ENCODE measurements at regions not wholly inside any gene's neighbourhood (a gene's known extent, or its start where the extent isn't known, plus 50 kb on each side); places are given as distances from the start of the nearest gene placed in this dataset.

DNA sequence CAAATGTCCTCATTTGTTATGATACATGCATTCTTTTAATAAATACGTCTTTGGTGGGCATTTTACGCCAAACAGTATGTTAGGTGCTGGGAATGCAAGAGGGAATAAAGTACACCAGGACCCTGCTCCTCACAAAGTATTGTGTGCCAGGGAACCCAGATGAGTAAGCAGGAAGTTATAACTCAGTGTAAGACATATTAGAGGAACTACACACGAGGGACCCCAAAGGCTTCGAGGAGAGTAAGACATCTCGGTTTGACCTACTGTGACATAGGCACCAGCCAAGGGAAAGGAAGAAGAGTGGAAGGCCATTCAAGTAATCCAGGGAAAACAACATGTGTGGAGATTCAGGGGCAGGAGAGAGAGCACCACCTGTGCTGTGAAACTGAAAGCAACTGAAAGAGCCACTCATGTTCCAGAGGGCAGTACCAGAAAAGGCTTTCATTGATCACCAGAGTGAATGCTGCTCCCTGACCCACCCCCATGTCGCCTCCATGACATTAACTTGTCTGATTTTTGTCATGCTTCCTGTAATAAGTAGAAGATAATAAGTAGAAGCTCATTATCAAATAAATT lies 542.5 kb upstream of the PKN2 start:
- no peak for DNase-seq (ENCODE audit: low read depth)
- H3K4me3 ChIP-seq (ENCODE audit: low read depth, low read length) = peak overlapping the region; percentile 20
- TF ChIP-seq, protein P1, sequence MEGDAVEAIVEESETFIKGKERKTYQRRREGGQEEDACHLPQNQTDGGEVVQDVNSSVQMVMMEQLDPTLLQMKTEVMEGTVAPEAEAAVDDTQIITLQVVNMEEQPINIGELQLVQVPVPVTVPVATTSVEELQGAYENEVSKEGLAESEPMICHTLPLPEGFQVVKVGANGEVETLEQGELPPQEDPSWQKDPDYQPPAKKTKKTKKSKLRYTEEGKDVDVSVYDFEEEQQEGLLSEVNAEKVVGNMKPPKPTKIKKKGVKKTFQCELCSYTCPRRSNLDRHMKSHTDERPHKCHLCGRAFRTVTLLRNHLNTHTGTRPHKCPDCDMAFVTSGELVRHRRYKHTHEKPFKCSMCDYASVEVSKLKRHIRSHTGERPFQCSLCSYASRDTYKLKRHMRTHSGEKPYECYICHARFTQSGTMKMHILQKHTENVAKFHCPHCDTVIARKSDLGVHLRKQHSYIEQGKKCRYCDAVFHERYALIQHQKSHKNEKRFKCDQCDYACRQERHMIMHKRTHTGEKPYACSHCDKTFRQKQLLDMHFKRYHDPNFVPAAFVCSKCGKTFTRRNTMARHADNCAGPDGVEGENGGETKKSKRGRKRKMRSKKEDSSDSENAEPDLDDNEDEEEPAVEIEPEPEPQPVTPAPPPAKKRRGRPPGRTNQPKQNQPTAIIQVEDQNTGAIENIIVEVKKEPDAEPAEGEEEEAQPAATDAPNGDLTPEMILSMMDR (conservative IDR thresholded peaks at IDR 0.05; ENCODE audit: low read depth, low read length) = no peak

DNA sequence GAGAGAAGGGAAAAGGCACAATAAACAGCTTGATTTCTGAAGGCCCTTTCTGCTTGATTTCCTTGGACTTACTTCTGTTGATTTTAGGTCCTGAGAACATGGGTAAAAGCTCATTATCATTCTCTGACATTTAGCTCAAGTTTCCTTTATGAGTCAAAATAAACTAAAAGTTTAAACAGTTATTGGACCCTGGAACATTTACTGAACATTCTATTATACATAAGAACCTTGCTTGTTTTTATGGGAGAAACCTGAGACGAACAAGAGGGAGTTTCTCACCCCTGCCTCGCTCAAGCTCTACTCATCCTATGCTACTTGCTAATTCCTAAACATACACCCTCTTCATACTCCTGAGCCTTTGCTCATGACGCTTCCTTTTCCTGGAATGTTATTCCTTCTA lies 538.3 kb upstream of the PKN2 start:
- no peak for DNase-seq (ENCODE audit: low read depth)
- H3K4me3 ChIP-seq (ENCODE audit: low read depth, low read length) = no peak overlapping the region
- TF ChIP-seq, protein P1 (conservative IDR thresholded peaks at IDR 0.05; ENCODE audit: low read depth, low read length) = no peak

DNA sequence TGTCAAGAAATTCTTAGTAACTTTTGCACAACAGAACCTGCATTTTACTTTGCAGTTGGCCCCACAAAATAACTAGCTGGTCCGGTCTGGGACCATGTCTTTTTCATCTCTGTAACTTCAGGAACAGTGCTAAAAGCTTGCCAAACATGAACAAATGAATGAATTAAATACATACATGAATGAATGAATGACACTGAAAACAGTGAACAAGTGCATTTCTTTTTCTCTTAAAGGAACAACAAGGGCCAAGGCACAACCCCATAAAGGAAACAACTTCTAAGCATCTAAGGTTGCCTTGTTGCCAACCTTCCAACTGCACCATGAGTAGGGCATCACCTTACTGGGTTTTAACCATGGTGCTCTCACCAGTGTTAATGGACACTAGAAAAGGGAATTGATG lies 534.4 kb upstream of the PKN2 start:
- TF ChIP-seq, protein P1 (conservative IDR thresholded peaks at IDR 0.05; ENCODE audit: low read depth, low read length) = no peak
- no peak overlapping the region for H3K4me3 ChIP-seq (ENCODE audit: low read depth, low read length)
- no peak for DNase-seq (ENCODE audit: low read depth)

DNA sequence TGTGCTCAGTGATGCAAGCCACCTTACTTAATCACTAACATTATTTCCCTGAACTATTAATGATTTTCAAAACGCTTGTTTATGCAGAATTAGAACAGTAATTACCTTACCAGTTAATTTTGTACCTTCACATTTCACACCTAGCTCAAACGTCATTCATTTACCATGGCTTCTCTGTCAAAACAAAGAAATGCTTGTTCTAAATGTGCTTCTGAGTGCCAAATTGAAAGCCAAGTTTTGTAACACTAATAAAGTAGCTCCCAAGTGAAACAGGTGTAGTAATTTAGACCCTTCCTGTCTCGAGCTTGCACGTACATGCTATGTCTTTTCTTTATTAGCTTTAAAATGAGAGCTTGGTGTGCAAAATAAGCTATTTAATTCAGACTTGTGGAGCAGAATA lies 533.7 kb upstream of the PKN2 start:
- DNase-seq (ENCODE audit: low read depth) = peak; percentile 38
- no peak overlapping the region for H3K4me3 ChIP-seq (ENCODE audit: low read depth, low read length)
- TF ChIP-seq, protein P1 (conservative IDR thresholded peaks at IDR 0.05; ENCODE audit: low read depth, low read length) = no peak

GRCh38 chr1:88163187-88163586 lies 520.9 kb upstream of the PKN2 start:
- no peak for DNase-seq (ENCODE audit: low read depth)
- no peak overlapping the region for H3K4me3 ChIP-seq (ENCODE audit: low read depth, low read length)
- TF ChIP-seq, protein P1 (conservative IDR thresholded peaks at IDR 0.05; ENCODE audit: low read depth, low read length) = no peak

DNA sequence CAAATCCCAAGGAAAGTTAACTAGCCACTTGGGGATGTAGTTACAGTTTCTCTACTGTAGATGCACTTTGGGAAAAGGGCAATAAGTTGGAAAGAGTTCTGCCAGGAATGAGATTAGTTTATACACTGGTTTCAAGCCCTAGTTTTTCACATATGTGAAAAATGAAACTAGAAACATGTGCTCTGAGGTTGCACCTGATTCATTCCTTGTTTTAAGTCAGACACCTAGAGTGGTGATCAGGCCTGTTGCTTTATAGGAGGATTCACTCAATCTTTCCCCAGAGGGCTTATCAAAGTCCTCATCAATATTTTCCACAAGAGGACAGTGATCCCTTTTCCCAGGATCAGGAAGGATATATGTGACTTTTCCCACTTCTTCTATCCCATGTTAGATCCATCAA lies 515.9 kb upstream of the PKN2 start:
- no peak for DNase-seq (ENCODE audit: low read depth)
- no peak overlapping the region for H3K4me3 ChIP-seq (ENCODE audit: low read depth, low read length)
- TF ChIP-seq, protein P1 (conservative IDR thresholded peaks at IDR 0.05; ENCODE audit: low read depth, low read length) = no peak

DNA sequence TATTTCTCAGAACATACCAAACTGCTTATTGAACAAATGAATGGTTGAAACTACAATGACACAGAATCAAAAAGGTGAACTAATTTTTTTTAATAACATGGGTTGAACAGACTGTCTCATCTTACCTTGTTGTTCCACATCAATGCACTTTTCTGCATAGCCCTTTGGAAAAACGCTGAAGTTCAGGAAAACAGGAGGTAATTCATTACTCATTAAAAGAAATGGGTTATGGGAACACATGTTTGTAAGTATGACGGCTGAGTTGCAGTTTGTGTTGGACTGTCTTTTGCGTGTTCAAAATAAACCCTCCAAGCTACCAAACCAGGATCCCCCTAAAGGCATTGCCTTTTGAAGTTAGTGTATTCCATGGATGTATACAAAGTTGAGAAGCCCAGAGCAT lies 514.9 kb upstream of the PKN2 start:
- TF ChIP-seq, protein P1 (conservative IDR thresholded peaks at IDR 0.05; ENCODE audit: low read depth, low read length) = no peak
- peak; percentile 65 for DNase-seq (ENCODE audit: low read depth)
- no peak overlapping the region for H3K4me3 ChIP-seq (ENCODE audit: low read depth, low read length)
